Upper lobe of left lung (tissue), 6 donors: ENCODE measurements at regions not wholly inside any gene's neighbourhood (a gene's known extent, or its start where the extent isn't known, plus 50 kb on each side); places are given as distances from the start of the nearest gene placed in this dataset.

Experiments
- ATAC-seq, 2 donors: fragments of 200-7000 bp; cut with Tn5 transposase; one replicate each; pipeline ENCODE4 v1.9.1; 2022; ENCODE audit warnings: mild to moderate bottlenecking in 2 of 2, moderate library complexity in 2 of 2; ENCODE audit not compliant: low FRiP score in 2 of 2
- DNase-seq, 2 donors: peaks; one replicate each; pipeline ENCODE4 v3.0.0-alpha.2; 2019 to 2020
- H3K27ac ChIP-seq, 4 donors: fragments of 200-600 bp; sonication (generic); one replicate each; pipeline ENCODE4 v1.5.1; 2016 to 2019
- H3K27me3 ChIP-seq, 4 donors: fragments of 200-600 bp; sonication (generic); one replicate each; pipeline ENCODE4 v1.5.1; 2017 to 2019
- H3K36me3 ChIP-seq, 4 donors: fragments of 200-600 bp; sonication (generic); one replicate each; pipeline ENCODE4 v1.5.1; 2016 to 2019
- H3K4me1 ChIP-seq, 4 donors: fragments of 200-600 bp; sonication (generic); one replicate each; pipeline ENCODE4 v1.5.1; 2018 to 2019
- H3K4me3 ChIP-seq, 4 donors: fragments of 200-600 bp; sonication (generic); one replicate each; pipeline ENCODE4 v1.5.1; 2017 to 2019; ENCODE audit warnings: mild to moderate bottlenecking in 2 of 4, moderate library complexity in 1 of 4
- H3K9me3 ChIP-seq, 4 donors: fragments of 200-600 bp; sonication (generic); one replicate each; pipeline ENCODE4 v1.5.1; 2018 to 2019
- EP300 ChIP-seq, 4 donors: sonication (generic); formaldehyde crosslinking; IDR thresholded peaks; one replicate each; pipeline ENCODE4 v1.5.1; 2017; ENCODE audit warnings: antibody characterized with exemption in 4 of 4, control low read depth in 2 of 4
- POLR2A ChIP-seq, 4 donors: fragments of 450-650 bp; IDR thresholded peaks; one replicate each; pipeline ENCODE4 v1.5.1; 2016 to 2017; ENCODE audit warnings: antibody characterized with exemption in 4 of 4, mild to moderate bottlenecking in 2 of 4
- POLR2AphosphoS5 ChIP-seq, 2 donors: sonication (generic); formaldehyde crosslinking; IDR thresholded peaks; one replicate each; pipeline ENCODE4 v1.5.1; 2017; ENCODE audit warnings: antibody characterized with exemption in 2 of 2
- WGBS, 2 donors: methylation state at CpG; one replicate each; pipeline ENCODE4 v1.1.5; 2017 to 2018; 5-methylcytosine and 5-hydroxymethylcytosine counted together
- TF ChIP-seq, protein P1 (sequence below), 6 experiments: fragments of 450-650 bp in 4 of 6; fragments of 200-600 bp in 2 of 6; sonication (generic) in 2 of 6; IDR thresholded peaks; one replicate each; pipeline ENCODE4 v1.5.1; 2016 to 2019; ENCODE audit warnings: antibody characterized with exemption in 6 of 6
- donor health status: DM: no; HTN: no; CAD: no; lungs with moderate emphysema.
- donor health status: DM: no; HTN: yes; CAD: no; lungs with severe emphysema.

DNA sequence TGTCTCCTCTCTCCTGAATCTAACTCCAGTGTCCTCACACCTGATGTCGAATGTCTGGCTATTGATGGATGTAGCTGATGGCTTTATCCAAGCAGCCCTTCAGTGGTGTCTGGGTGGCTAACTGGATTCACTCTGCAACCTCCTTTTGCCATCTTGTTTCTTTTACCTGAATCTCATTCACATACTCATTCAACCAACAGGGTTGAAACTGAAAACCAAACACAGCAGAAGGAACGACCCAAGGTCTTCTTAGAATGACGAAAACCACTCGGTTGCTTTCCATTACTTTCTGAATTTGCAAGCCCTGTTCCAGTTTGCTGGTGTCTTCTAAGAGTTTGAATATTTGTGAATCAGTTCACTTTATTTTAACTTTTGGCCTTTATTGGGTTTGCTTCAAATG, 424.3 kb upstream of the CXADR start:
- H3K27ac ChIP-seq: no peak overlapping the region
- H3K4me1 ChIP-seq: no peaks in the 10 kb centered on the region
- no peaks in the 10 kb centered on the region for H3K27me3 ChIP-seq
- ATAC-seq: no peak
- DNase-seq: no peak
- no peaks in the 10 kb centered on the region for H3K36me3 ChIP-seq
- no peak for TF ChIP-seq EP300 (IDR thresholded peaks at IDR 0.05)
- TF ChIP-seq POLR2AphosphoS5 (IDR thresholded peaks at IDR 0.05): no peak
- no peak for TF ChIP-seq POLR2A (IDR thresholded peaks at IDR 0.05)
- TF ChIP-seq, protein P1, sequence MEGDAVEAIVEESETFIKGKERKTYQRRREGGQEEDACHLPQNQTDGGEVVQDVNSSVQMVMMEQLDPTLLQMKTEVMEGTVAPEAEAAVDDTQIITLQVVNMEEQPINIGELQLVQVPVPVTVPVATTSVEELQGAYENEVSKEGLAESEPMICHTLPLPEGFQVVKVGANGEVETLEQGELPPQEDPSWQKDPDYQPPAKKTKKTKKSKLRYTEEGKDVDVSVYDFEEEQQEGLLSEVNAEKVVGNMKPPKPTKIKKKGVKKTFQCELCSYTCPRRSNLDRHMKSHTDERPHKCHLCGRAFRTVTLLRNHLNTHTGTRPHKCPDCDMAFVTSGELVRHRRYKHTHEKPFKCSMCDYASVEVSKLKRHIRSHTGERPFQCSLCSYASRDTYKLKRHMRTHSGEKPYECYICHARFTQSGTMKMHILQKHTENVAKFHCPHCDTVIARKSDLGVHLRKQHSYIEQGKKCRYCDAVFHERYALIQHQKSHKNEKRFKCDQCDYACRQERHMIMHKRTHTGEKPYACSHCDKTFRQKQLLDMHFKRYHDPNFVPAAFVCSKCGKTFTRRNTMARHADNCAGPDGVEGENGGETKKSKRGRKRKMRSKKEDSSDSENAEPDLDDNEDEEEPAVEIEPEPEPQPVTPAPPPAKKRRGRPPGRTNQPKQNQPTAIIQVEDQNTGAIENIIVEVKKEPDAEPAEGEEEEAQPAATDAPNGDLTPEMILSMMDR (IDR thresholded peaks at IDR 0.05): no peak
- no peaks in the 10 kb centered on the region for H3K9me3 ChIP-seq
- no peak overlapping the region for H3K4me3 ChIP-seq
- WGBS, 2 donors: 88 to 92% methylated on average over 4 of the region's 4 CpGs

DNA sequence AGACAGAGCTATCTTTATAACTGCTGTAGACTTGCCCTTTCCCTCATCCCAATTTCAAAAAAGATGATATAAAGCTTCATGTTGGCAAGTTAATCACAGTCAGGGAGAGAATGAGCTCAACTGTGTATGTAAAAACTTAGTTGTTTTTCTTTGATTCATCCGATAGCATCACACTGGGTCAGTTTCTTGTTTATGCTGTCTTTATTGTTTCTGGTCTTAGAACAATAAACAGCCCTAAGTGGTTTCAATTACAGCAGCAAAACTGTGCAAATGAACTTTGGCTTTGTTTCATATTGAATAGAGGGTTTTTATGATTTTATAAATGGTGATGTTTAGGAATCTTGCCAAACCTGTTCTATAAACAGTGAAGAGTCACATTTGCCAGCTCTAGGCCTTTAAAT, 423.8 kb upstream of the CXADR start:
- H3K4me3 ChIP-seq: no peak overlapping the region
- DNase-seq (no peak), ATAC-seq (no peak)
- H3K4me1 ChIP-seq: no peaks in the 10 kb centered on the region
- TF ChIP-seq POLR2A (IDR thresholded peaks at IDR 0.05) (no peak), POLR2AphosphoS5 (IDR thresholded peaks at IDR 0.05) (no peak), EP300 (IDR thresholded peaks at IDR 0.05) (no peak)
- TF ChIP-seq, protein P1 (IDR thresholded peaks at IDR 0.05): no peak
- no peaks in the 10 kb centered on the region for H3K9me3 ChIP-seq
- no peak overlapping the region for H3K27ac ChIP-seq
- WGBS, 2 donors: 56 to 62% methylated on average over 1 of the region's 1 CpG
- no peaks in the 10 kb centered on the region for H3K36me3 ChIP-seq
- no peaks in the 10 kb centered on the region for H3K27me3 ChIP-seq

DNA sequence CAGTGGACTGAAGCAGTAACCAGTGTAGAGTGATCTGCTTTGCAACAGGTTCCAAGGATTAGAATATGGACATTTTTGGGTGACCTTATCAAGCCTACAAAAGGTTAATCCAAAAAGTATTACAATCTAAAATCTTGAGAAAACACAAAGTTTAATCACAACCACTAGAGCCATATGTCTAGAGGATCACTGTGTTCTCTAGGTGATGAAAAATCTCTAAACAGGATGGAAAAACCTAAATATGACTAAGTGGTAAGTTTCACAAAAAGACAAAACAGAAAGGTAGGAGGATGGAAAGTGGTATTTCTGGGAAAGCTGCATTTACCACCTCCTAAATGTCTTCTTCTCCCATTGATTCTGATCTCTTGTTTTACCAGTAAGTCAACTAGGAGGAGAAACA, 411.1 kb upstream of the CXADR start:
- no peaks in the 10 kb centered on the region for H3K4me1 ChIP-seq
- no peaks in the 10 kb centered on the region for H3K36me3 ChIP-seq
- H3K27ac ChIP-seq: no peak overlapping the region
- peaks cover 0 to 6% (median 0%) of the 10 kb centered on the region in 4 donors for H3K9me3 ChIP-seq
- no peaks in the 10 kb centered on the region for H3K27me3 ChIP-seq
- DNase-seq (no peak), ATAC-seq (no peak)
- H3K4me3 ChIP-seq: no peak overlapping the region
- TF ChIP-seq EP300 (IDR thresholded peaks at IDR 0.05) (no peak), POLR2AphosphoS5 (IDR thresholded peaks at IDR 0.05) (no peak), POLR2A (IDR thresholded peaks at IDR 0.05) (no peak)
- TF ChIP-seq, protein P1 (IDR thresholded peaks at IDR 0.05): no peak

DNA sequence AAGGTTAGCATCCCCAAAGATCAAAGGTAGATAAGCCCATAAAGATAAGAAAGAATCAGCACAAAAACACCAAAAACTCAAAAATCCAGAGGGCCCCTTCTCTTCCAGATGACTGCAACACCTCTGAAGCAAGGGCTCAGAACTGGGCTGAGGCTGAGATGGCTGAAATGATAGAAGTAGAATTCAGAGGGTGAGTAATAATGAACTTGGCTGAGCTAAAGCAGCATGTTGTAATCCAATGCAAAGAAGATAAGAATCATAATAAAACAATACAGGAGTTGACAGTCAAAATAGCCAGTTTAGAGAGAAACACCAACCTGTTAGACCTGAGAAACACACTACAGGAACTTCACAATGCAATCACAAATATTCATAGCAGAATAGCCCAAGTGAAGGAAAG, 406.9 kb upstream of the CXADR start:
- H3K4me1 ChIP-seq: no peaks in the 10 kb centered on the region
- TF ChIP-seq POLR2A (IDR thresholded peaks at IDR 0.05) (no peak), EP300 (IDR thresholded peaks at IDR 0.05) (no peak), POLR2AphosphoS5 (IDR thresholded peaks at IDR 0.05) (no peak)
- TF ChIP-seq, protein P1 (IDR thresholded peaks at IDR 0.05): no peak
- no peaks in the 10 kb centered on the region for H3K27me3 ChIP-seq
- peaks cover 0 to 6% (median 0%) of the 10 kb centered on the region in 4 donors for H3K9me3 ChIP-seq
- no peak overlapping the region for H3K27ac ChIP-seq
- no peaks in the 10 kb centered on the region for H3K36me3 ChIP-seq
- ATAC-seq: no peak
- H3K4me3 ChIP-seq: no peak overlapping the region
- no peak for DNase-seq

DNA sequence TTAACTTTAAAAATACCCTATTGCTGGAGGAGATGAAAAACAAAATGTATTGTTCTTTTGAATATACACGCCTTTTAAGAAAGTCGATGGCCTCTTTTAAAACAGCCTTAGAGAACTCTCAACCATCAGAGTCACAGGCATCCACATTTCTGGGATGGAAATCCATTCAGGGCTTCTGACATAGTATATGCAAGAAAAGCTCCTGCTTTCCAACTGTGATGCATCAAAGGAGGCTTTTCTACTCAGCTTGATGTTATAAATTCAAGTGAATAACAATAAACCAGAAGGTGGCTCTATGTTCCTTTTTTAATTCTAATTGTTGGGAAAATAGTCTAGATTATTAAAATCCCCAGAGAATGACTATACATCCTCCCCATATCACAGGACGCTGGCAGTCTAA, 398.8 kb upstream of the CXADR start:
- no peak for TF ChIP-seq POLR2AphosphoS5 (IDR thresholded peaks at IDR 0.05)
- TF ChIP-seq EP300 (IDR thresholded peaks at IDR 0.05): no peak
- TF ChIP-seq, protein P1 (IDR thresholded peaks at IDR 0.05): no peak
- no peak for TF ChIP-seq POLR2A (IDR thresholded peaks at IDR 0.05)
- no peak overlapping the region for H3K4me3 ChIP-seq
- 73 to 79% methylated on average over 3 of the region's 3 CpGs for WGBS, 2 donors
- H3K27me3 ChIP-seq: no peaks in the 10 kb centered on the region
- H3K36me3 ChIP-seq: no peaks in the 10 kb centered on the region
- no peak for DNase-seq
- H3K9me3 ChIP-seq: no peaks in the 10 kb centered on the region
- no peak overlapping the region for H3K27ac ChIP-seq
- H3K4me1 ChIP-seq: no peaks in the 10 kb centered on the region
- no peak for ATAC-seq
